ENCODE measurements at regions not wholly inside any gene's neighbourhood (a gene's known extent, or its start where the extent isn't known, plus 50 kb on each side); places are given as distances from the start of the nearest gene placed in this dataset.

DNA sequence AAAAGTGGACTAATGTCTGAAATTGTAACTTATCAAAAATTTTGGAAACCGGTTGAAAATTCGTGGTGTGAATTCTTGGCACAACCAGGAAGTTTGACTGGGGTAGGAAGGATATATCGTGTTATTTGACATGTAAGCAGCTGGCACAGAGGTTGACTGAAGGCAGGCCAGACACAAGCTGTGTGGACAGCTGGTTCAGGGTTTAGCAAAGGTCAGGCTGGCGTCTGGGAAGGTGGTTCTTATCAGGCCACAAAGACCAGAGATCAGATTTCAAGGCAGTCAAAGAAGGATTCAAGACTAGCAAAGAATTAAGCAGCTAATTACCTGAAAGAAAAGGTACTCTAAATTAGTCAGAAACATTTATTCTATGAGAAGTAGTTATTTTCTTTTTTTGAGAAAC, 450.2 kb upstream of the MDGA2 start:
- no peaks in the 10 kb centered on the region for H3K36me3 ChIP-seq
- no peaks in the 10 kb centered on the region for H3K27me3 ChIP-seq
- no peaks in the 10 kb centered on the region for H3K9me3 ChIP-seq
- intact Hi-C loops (cut with DNase I): no loop called here
- H3K4me1 ChIP-seq (ENCODE audit: insufficient read depth): no peaks in the 10 kb centered on the region
- H3K4me3 ChIP-seq: no peak overlapping the region
- TF ChIP-seq CTCF (IDR thresholded peaks at IDR 0.05) (no peak), POLR2A (IDR thresholded peaks at IDR 0.05) (no peak), EP300 (IDR thresholded peaks at IDR 0.05) (no peak)
- WGBS, 3 donors: 35 to 47% (median 35%) methylated on average over 4 of the region's 4 CpGs
- no peak overlapping the region for H3K27ac ChIP-seq
- DNase-seq: no peak

DNA sequence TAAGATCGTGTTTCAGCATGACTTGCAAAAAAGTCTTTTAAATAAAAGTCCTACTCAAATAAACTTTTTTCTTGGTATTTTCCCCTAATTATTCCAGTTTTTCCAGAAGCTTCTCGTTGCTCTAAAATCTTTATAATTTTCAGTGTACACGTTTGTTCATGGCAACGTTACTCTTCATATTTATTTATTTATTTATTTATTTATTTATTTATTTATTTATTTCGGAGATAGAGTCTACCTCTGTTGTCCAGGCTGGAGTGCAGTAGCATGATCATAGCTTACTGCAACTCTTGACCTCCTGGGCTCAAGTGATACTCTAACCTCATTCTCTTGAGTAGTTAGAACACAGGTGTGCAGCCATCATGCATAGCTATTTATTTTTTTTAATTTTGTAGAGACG, 438.3 kb upstream of the MDGA2 start:
- Histone ChIP-seq H3K36me3 (no peaks in the 10 kb centered on the region), H3K4me1 (ENCODE audit: insufficient read depth) (no peaks in the 10 kb centered on the region), H3K4me3 (no peak overlapping the region), H3K9me3 (no peaks in the 10 kb centered on the region), H3K27ac (no peak overlapping the region), H3K27me3 (no peaks in the 10 kb centered on the region)
- 85 to 90% (median 89%) methylated on average over 6 of the region's 6 CpGs for WGBS, 3 donors
- TF ChIP-seq CTCF (IDR thresholded peaks at IDR 0.05): no peak
- TF ChIP-seq EP300 (IDR thresholded peaks at IDR 0.05): no peak
- TF ChIP-seq POLR2A (IDR thresholded peaks at IDR 0.05): no peak
- DNase-seq: no peak
- intact Hi-C loops (cut with DNase I): no loop called here

DNA sequence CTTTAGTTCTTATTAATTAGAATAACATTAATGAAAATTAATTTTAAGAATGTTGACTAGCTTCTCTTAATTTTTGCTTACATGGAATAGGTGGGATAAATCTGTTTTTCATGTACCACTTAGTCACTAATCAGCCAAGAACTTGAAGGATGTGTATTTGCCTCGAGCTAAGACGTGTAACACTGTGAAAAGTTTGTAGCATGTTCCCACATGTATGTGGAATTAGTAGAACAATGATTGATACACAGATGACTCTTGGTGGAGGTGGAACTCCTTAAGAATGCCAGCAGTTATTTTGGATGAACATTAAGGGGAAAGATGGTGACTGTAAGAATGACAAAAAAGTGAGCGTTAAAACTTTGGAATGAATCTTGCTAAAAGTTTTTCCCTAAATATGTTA, 435.7 kb upstream of the MDGA2 start:
- H3K9me3 ChIP-seq: no peaks in the 10 kb centered on the region
- no peaks in the 10 kb centered on the region for H3K36me3 ChIP-seq
- TF ChIP-seq EP300 (IDR thresholded peaks at IDR 0.05) (no peak), POLR2A (IDR thresholded peaks at IDR 0.05) (no peak), CTCF (IDR thresholded peaks at IDR 0.05) (no peak)
- H3K4me1 ChIP-seq (ENCODE audit: insufficient read depth): no peaks in the 10 kb centered on the region
- WGBS, 3 donors: 68 to 78% (median 72%) methylated on average over 3 of the region's 3 CpGs
- no peaks in the 10 kb centered on the region for H3K27me3 ChIP-seq
- DNase-seq: no peak
- intact Hi-C loops (cut with DNase I): no loop called here
- H3K27ac ChIP-seq: no peak overlapping the region
- no peak overlapping the region for H3K4me3 ChIP-seq

DNA sequence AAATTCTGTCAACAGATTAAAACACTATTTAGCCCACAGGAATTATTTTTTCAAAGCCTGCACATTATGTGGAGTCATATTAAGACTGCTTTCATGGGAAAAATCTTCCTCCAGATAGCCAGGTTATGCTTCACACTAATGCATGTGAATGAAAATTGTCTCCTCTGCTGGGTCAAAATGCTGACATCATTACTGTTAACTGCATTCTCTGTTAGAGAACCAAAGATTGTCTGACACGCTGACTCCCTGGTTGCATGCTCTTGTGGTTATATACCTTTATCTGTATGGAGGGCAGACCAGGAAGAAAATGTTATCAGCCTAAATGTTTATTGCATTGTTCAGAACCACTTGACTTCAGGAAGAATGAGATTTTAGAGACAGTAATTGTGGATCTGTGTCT, 432.2 kb upstream of the MDGA2 start:
- no peak overlapping the region for H3K27ac ChIP-seq
- 63 to 73% (median 65%) methylated on average over 1 of the region's 1 CpG for WGBS, 3 donors
- no peak for TF ChIP-seq EP300 (IDR thresholded peaks at IDR 0.05)
- no peak for TF ChIP-seq CTCF (IDR thresholded peaks at IDR 0.05)
- TF ChIP-seq POLR2A (IDR thresholded peaks at IDR 0.05): no peak

GRCh38 chr14:48096897-48097296, 421.5 kb upstream of the MDGA2 start:
- Histone ChIP-seq H3K27ac (no peak overlapping the region), H3K4me1 (ENCODE audit: insufficient read depth) (no peaks in the 10 kb centered on the region), H3K4me3 (no peak overlapping the region), H3K36me3 (no peaks in the 10 kb centered on the region), H3K27me3 (no peaks in the 10 kb centered on the region), H3K9me3 (no peaks in the 10 kb centered on the region)
- no peak for DNase-seq
- intact Hi-C loops (cut with DNase I): no loop called here
- TF ChIP-seq EP300 (IDR thresholded peaks at IDR 0.05): no peak
- no peak for TF ChIP-seq CTCF (IDR thresholded peaks at IDR 0.05)
- no peak for TF ChIP-seq POLR2A (IDR thresholded peaks at IDR 0.05)
- WGBS, 3 donors: 79 to 86% (median 81%) methylated on average over 2 of the region's 2 CpGs

More for the DNA sequence above, 432.2 kb upstream of the MDGA2 start:
- no peaks in the 10 kb centered on the region for H3K36me3 ChIP-seq
- H3K27me3 ChIP-seq: no peaks in the 10 kb centered on the region
- intact Hi-C loops (cut with DNase I): no loop called here
- H3K4me3 ChIP-seq: no peak overlapping the region
- H3K4me1 ChIP-seq (ENCODE audit: insufficient read depth): no peaks in the 10 kb centered on the region
- no peaks in the 10 kb centered on the region for H3K9me3 ChIP-seq
- DNase-seq: no peak

Measured in ovary (tissue), 7 donors.